Endothelial cell of umbilical vein (primary cell): ENCODE measurements at regions not wholly inside any gene's neighbourhood (a gene's known extent, or its start where the extent isn't known, plus 50 kb on each side); places are given as distances from the start of the nearest gene placed in this dataset.

Experiments used
- EZH2 ChIP-seq: IDR thresholded peaks from 2 replicates; pipeline ENCODE4 v1.6.1; 2012; ENCODE audit warnings: borderline replicate concordance, low read depth, mild to moderate bottlenecking, moderate library complexity, low read length, inconsistent platforms; ENCODE audit not compliant: severe bottlenecking
- POLR2A ChIP-seq: IDR thresholded peaks from 2 replicates; pipeline ENCODE4 v1.6.1; 2012; ENCODE audit warnings: low read depth, mild to moderate bottlenecking, control low read depth, low read length
- POLR2AphosphoS5 ChIP-seq: IDR thresholded peaks from 2 replicates; pipeline ENCODE4 v1.6.1; 2012; ENCODE audit warnings: low read depth, mild to moderate bottlenecking, control low read depth, low read length, moderate library complexity; ENCODE audit not compliant: insufficient read depth
- TF ChIP-seq, protein P1 (sequence below), 2 donors: IDR thresholded peaks; 1 replicate in 1 of 2; 2 replicates in 1 of 2; pipeline ENCODE4 v1.5.1; 2011; ENCODE audit warnings: low read length in 2 of 2, mild to moderate bottlenecking in 2 of 2, moderate library complexity in 2 of 2, control low read depth in 1 of 2, inconsistent platforms in 1 of 2, low read depth in 1 of 2; ENCODE audit not compliant: insufficient read depth in 1 of 2; ENCODE audit errors: extremely low read depth in 1 of 2

DNA sequence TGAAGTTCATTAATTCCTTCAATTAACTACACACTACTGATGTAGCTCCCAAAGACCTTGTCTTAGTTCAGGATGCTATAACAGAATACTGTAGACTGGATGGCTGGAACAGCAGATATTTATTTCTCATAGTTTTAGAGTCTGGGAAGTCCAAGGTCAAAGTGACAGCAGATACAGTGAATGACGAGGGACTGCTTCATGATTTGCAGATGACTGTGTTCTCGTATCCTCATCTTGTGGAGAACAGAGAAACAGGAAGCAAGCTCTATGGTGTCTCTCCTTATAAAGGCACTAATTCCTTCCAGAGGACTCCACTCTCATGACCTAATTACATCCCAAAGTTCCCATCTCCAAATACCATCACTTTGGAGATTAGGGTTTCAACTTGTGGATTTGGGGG, 65.6 kb upstream of the MAP1B start:
- TF ChIP-seq, protein P1, sequence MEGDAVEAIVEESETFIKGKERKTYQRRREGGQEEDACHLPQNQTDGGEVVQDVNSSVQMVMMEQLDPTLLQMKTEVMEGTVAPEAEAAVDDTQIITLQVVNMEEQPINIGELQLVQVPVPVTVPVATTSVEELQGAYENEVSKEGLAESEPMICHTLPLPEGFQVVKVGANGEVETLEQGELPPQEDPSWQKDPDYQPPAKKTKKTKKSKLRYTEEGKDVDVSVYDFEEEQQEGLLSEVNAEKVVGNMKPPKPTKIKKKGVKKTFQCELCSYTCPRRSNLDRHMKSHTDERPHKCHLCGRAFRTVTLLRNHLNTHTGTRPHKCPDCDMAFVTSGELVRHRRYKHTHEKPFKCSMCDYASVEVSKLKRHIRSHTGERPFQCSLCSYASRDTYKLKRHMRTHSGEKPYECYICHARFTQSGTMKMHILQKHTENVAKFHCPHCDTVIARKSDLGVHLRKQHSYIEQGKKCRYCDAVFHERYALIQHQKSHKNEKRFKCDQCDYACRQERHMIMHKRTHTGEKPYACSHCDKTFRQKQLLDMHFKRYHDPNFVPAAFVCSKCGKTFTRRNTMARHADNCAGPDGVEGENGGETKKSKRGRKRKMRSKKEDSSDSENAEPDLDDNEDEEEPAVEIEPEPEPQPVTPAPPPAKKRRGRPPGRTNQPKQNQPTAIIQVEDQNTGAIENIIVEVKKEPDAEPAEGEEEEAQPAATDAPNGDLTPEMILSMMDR (IDR thresholded peaks at IDR 0.05; ENCODE audit: extremely low read depth in 1 of 2, insufficient read depth in 1 of 2, low read depth in 1 of 2, low read length in 2 of 2): no peak
- TF ChIP-seq POLR2A (no peak), EZH2 (no peak), POLR2AphosphoS5 (no peak)
